SKM-1 treated with dmso at 0.1 percent for 144 hours (cell line): ENCODE measurements at regions not wholly inside any gene's neighbourhood (a gene's known extent, or its start where the extent isn't known, plus 50 kb on each side); places are given as distances from the start of the nearest gene placed in this dataset.
"Not testable (repeated sequence)": the region's sequence is repeated elsewhere in the genome, so short reads cannot be mapped to it uniquely, and the experiment has no call there.

Source experiments
- DNase-seq: peaks from one replicate; lab custom pipeline; 2025; ENCODE audit not compliant: unreplicated experiment; lab: John Stamatoyannopoulos, UW

DNA sequence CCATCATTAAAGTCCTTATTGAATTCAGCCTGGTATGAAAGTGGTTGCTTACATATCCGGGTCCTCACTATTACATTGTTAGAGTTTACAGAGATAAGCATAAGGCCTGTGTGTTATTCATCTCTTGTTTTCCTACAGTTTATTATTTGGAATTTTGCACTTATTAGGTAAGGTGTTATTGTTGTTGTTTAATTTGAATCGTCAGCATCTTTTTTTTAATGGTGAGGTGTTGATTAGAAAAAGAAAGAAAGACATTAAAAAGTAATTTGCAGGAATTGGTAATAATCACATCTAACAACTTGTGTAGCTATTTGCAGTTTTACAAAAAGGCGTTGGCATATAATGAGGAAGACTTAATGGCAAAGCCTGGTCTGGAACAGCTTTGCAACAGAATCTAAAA, 158.6 kb downstream of the SAMD5 start:
- no peak for DNase-seq

DNA sequence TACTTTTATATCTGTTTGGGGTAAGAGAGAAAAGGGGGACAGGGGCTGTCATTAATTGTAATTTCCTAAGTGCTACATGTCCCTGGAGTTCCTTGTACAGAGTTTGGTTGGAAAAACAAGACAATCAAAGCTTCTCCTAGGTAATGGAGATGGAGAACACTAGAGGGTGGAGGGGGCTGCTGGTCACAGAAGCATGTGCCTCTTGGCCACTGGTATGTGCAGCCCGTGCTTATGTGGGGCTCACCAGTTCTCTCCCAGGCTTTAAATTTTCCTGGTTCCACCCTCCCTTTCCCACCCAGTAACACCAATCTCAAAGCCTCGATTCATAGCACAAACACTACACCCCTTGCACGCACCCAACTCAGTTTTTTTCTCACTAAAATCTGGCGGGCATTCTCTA, 165.6 kb downstream of the SAMD5 start:
- no peak for DNase-seq

DNA sequence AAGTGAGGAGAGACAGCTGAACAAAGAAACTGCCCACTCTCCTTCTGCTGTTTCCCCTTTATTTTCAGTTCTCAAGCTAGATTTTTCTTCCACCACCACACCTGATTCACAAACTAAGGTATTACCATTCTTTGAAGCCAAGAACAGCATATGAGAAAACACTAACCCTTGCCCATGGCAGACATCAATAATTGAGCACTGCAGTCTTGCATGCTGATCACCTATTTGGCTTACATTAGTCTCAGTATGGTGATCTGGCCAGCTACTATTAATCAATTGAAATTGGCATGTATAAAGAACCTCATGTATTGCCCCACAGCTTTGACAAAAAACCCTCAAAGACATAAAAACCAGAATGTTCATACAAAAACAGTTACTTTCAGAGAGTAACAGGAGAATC, 166.3 kb downstream of the SAMD5 start:
- no peak for DNase-seq

DNA sequence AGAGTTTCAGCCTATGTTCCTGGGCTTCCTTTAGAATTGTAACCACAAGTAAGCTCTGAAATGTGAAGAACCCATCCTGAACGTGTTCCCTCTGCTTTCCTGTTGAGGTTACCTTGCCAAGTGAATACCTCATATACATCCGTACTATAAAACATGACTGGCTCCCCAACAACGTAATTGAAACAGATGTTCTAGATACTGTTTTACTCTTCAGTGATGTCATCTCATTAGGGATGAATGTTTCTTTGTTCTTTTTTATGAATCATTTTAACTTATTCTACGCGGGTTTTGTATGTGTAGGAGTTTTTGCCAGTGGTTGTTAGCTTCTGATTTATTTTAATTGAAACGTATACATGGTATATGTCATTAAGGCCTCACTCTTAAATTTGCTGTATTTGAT, 166.8 kb downstream of the SAMD5 start:
- DNase-seq, result no peak

DNA sequence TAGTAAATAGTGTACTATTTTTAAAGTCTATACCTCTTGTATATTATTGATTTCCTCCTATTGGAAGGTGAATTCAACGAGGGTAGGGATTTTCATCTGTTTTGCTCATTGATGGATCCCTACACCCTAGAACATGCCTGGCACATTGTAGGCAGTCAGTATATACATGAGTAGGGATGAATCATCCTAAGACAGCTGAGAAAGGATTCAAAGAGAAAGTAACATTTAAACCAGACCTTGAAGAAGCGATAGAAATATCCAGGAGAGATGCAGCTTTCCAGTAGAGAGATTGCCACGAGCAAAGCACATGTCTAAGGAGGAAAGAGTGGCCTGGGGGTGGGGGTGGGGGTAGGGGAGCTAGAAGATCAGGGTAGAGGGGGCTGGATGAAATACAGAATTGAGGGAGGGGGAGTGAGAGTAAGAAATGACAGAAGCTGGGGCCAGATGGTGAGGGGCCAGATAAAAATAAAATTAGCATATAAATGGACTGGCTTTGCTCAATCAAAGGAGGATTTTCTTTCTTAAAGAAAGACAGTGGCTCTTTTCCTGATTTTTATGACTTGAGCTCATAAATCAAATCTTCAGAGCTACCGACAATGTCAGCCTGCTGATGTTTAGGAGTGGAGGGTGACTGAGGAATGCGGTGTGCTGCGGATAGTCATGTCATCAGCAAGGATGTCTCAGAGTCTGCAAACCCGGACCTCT, 168.2 kb downstream of the SAMD5 start:
- DNase-seq, result no peak

DNA sequence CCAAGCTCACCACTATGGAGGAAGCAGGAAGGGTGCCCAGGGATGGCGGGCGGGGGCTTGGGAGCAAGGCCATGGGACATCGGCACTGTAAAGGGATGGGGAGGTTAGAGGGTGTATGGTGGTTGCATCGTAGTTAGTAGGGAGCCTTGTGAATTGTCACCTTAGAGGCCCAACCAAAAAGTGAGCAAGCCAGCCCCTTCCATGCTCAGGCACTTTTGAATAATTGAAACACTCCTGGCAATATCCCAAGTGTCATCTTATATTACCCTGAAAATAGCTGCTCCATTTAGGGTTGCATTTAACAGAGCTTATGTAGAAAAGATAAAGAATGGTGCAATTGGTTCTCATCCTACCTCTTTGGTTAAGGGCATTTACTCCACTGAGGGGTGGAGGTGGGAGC, 169.2 kb downstream of the SAMD5 start:
- no peak for DNase-seq

DNA sequence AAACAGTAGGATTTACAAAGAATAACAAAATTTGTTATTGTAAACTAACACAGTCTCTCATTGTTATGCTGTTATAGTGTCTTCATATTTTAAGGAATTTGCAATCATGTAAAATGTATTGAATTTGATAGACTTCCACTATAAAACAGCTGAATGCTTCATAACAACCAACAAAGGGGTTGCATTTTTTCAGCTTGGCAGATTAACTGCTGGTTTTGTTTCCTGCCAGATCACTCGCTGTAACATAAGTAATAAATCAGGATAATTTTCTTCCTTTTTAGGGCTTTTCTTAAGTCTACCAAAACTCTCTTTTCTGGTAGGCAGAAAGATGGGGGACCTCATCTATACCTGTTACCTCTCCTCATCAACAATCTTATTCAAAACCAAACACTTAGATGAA, 169.8 kb downstream of the SAMD5 start:
- DNase-seq, result no peak

DNA sequence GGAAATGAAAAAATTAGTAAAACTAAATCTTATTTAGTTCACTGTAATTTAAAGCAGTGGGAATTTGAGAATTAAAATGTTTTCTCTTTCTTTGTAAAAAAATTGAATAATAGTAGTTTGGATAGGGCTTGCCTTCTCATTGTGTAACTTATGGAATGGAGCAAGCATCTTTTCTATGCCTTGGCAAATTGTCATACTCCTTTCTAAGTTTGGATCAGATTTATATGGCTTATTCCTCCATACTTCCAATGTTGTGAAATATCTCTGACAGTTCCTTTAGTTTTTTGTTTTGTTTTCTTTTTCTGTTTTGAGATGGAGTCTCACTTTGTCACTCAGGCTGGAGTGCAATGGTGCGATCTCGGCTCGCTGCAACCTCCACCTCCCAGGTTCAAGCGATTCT, 176.4 kb downstream of the SAMD5 start:
- DNase-seq, result no peak

DNA sequence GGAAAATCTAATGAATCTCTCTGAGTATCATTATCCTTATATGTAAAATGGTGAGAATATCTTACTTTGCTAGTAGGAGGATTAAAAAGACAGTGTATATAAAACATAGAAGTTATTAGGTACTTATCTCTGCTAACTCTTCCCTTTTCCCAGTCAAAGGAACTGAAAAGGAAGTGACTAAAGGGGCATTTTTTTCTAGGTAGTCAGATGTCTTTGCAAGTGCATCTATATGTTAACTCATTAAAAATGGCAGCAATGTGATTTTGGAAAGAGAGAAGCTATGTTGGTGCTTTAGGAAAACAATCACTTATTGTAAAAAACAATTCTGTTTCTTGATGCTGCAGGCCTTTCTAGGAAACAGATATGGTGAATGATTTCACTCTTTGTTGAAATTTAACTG, 180.9 kb downstream of the SAMD5 start:
- DNase-seq, result no peak

DNA sequence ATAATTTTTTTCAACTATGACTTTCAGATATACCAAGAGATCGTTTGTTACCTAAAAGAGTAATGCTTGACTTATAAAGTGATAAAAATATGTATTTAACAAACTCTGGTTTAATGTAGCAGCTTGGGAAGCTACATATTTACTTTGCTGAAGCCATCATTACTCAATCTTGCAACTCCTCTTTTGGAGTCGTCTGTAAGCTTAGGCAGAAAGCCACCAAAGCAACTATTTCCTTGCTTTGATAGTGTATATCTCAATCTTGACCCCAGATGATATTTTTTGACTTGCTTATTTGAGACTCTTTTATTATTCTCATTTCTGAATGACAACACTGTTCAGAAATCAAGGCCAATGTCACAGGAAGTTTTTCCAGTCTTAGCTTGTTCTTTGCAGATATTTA, 183.0 kb downstream of the SAMD5 start:
- no peak for DNase-seq

DNA sequence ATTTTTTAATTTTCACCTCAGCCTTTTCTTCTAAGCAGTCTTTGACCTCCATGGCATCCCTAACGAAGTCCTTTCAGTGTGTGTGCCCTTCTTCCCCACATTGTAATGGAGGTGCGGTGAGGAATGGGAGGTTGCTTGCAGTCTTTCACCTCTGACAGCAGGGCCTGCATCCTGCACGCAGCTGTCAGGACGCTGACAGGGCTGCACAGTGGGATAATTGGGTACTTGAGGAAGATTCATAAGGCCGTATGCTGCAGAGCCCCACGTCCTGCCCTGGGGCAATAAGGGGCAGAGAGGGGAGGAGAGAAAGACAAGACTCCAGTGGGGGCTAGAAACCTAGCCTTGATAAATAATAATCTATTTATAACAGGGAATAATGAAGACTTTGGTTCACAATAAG, 184.7 kb downstream of the SAMD5 start:
- no peak for DNase-seq

DNA sequence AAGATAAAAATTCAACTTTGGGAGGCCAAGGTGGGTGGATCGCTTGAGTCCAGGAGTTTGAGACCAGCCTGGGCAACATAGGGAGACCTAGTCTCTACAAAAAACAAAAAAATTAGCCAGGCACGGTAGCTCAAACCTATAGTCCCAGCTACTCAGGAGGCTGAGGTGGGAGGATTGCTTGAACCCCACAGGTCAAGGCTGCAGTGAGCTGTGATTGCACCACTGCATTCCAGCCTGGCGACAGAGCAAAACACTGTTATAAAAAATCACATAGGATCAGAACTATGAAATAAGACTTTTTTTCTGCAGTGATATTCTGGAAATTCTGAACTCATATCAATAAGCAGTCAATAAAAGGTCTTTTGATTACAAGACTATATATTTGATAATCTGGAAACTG, 186.1 kb downstream of the SAMD5 start:
- DNase-seq, result not testable (repeated sequence)

DNA sequence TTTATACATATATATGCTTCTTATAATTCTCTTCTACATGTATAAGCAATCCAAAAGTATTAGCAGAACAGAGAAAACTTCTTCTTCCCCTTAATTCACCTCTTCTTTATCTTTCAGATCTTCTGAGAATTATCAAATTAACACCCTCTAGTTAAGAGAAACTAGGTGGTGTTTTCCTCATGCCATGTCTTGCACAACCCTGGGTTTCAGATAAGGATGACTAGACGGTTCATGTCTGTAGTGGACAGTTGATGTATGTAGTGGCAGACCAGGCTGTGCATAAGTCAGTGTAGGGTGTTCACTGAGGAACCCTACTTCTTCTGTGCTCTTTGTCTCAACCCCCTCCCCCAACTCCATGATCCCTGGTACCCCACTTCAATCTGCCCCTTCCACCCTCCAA, 187.3 kb downstream of the SAMD5 start:
- DNase-seq, result no peak

DNA sequence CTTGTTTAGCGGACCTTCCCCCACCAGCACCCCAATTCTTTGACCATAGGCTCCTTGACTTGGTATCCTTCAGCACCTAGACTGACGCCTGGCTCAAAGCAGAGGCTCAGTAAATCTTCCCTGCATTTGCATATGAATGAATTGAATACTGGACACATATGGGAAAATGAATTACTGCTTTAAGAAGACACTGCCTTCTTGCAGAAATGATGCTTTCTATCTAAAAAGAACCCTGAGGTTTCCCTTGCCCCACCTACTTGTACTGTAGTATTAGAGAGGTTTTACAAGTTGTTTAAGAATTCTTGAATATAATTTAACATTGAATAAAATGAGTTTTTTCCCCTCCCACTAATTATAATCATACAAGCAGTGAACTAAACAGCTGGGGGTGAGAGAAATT, 190.7 kb downstream of the SAMD5 start:
- DNase-seq, result no peak

DNA sequence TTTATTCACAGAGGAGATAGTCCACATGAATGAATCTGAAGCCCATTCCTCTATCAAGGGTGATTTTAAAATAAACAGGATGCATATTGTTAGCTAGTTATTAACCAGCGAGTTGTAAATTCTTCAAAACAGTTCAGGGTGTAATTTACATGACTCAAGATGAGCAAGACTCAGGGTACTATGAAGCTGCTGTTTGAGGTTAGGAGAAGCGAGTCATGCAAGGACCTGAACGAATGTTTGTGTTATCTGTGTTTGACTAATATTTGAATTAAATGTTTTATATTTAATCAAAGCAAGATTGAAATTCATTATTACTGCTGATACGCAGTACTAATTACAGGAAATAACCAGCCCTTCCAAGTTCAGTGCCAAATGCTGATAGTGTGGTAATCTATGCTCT, 191.1 kb downstream of the SAMD5 start:
- DNase-seq, result no peak

DNA sequence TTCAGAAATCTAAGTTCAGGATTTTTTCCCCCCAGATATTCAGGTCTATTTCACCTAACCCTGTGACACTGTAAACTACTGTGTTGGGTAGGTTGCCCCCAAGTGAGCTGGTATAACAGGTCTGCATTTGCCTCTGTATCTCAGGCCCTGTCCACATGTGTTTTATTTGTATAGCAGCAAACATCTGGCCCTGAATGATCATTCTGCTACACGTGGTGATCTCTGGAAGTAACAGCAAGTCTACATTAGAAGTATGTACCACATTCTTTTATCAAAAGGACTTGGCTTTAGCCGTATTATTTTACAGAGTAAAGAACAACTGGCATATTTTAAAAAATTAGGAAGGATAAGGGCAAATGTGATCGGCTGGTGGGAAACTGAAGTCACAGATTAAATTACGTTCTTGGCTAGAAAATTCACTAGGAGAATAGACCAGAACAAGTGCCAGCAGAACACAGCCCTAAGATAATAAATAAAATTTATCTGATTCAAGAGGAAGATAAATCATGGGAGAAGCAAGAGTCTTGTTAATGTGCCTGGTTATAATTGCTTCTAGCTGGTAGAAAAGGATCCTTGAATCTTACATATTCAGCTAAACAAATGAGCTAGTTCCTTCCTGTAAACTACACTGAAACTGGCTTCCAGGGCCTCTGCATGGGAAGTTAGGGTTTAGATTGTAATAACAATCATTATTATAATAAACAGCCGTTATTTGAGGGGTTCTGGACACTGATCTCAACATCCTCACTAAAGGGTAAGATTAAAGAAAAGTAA, 192.1 kb downstream of the SAMD5 start:
- DNase-seq, result no peak

DNA sequence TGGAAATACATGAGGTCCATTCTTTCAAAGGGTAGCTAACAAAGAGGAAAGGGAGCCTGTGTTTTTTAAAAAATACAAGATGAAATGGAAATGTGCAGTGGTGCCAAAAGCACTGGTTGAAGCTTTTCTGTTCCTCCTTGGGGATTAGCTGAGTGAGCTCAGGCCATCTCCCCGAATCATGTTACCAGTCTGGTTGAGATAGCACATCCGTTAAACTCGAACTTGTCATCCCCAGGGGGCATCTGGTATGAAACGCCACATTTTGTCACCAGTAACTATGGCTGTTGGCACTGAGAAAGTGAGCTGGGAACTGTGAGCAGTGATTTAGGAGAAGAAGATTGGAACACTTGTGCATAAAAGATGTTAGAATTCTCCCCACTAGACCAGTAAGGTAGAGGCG, 196.2 kb downstream of the SAMD5 start:
- no peak for DNase-seq

DNA sequence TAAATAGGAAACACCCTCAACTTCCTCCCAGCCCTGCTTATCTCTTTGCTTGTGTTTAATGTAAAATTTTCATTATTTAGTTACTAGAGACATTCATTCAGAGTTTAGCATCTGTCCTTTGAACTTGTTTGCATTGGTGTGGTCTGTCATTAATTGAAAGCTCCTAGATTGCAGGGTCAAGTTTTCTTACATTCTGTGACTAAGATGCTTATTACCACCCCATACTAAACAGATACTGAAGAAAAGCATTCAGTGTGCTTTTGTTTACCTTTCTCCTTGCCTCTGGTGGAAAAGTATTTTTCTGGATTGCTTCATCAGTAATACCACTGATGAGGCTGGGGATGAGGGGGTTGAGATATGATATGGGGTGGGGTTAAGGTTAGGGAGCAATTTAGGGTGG, 199.0 kb downstream of the SAMD5 start:
- DNase-seq, result no peak

DNA sequence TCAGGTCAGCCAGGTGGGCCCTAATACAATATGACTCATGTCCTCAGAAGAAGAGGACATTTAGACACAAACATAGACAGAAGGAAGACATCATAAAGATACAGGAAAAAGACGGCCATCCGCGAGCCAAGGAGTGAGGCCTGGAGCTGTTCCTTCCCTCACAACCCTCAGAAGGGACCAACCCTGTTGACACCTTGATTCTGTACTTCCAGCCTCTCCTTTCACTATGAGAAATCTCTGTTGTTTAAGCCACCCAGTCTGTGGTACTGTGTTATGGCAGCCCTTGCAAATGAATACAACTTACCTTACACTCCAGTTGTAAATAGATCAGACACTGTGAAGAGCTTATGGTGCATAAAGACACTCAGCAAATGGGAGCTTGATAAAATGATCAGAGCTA, 199.7 kb downstream of the SAMD5 start:
- no peak for DNase-seq

DNA sequence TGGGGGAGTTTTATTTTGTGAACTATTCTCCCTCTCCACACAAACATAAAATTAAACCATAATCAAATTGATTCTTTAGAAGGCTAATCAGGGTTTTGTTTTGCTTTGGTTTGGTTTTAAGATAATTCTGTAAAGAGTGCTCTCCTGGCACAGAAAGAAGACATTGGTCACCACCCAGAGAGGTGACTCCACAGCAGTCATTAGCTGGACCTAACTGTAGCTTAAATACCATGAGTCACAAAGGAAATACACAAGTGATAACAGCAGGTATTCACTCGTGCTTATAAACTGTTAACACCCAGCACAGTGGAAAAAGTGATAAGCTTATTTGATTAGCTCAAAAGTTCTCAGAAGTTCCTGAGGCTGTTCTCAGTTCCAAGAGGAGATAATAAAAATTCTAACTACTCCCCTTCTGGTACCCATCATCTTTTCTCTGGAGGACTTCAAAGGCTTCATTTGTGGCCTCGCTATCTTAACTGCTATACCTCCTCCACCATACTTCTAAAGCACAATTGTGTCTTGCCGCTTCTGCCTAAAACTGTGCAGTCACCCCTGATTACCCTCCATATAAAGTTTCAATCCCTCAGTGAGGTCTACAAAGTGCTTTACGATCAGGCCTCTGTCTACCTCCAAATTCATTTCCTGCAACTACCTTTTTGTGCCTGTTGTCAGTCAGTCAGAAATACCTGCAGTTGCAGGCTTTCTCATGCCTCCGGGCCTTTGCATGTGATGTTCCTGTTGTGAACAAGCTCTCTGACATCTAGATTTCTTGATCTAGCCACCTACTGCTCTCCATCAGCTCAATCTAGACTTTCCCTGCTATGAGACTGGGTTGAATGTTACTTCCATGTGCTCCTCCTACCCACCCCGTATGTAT, 201.1 kb downstream of the SAMD5 start:
- no peak for DNase-seq

DNA sequence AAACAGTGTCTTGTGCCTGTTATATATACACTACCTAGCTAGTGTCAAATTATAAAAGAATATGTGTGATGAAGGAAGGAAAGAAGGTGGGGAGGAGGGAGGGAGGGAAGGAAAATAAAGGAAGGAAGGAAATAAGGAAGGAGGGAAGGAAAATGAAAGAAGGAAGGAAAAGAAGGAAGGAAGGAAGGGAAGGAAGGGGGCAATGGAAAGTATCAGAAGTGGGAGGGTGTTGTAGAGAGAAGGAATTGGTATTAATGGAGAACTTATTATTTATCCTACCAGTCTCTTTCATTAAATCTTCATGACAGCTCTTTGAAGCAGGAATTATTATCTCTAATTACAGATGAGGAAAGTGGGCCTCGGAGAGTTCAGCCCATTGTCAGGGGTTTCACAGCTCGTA, 202.4 kb downstream of the SAMD5 start:
- DNase-seq, result no peak

DNA sequence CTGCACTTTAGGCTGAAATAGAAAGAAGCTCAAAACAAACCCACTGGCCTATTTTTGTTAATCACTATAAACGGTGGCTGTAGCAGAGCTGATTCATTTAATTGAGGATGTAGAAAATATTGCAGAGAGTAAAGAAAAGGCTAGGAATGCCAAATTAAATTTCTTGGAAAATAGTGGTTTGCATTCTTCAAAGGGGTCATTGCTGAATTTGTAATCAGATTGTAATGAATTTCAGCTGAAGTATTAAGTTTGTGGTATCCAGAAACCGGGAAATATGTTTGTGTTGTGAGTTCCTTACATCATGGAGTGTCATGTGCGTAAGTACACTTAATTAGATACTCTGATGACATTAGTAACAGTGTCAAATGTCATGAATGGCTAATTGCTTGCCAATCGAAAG, 203.0 kb downstream of the SAMD5 start:
- DNase-seq, result no peak
